ENCODE measurements at regions not wholly inside any gene's neighbourhood (a gene's known extent, or its start where the extent isn't known, plus 50 kb on each side); places are given as distances from the start of the nearest gene placed in this dataset.

DNA sequence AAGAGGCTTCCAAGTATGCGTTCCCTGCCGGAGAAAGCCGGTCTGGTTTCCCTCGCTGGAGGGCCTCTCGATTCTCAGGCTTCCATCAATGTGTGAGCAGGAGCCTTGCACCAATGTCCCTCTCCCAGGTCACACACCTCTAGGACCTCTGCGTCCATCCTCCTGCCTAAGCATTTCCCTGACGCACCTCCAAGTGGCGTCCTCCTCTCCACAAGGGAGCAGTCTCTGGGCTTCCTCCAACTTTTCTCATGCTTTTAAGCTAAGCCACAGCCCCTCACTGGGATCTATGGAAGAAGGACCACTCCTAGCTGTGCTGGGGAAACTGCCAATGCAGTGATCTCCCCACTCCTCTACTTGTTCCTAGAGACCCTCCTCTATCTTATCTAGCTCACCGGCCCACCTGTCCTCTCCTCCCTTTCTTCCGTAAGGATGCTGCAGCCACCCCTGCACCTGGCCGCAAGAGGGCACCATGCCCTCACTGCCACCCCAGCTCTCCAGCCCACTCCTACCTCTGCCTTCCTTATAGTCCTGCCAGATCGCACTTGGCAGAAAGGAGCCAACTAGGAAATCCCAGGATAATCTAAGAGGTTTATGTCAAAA, 258.7 kb downstream of the LRFN2 start:
- no peaks in the 10 kb centered on the region for H3K27me3 ChIP-seq (replicated peaks; ENCODE audit: insufficient read depth, low read depth, low read length, poor library complexity)
- BruUV-seq (replicated peaks), result no TSS peak
- ChIA-PET CTCF (no interaction called here), POLR2A (ENCODE audit: low non-redundant PET) (no interaction called here)
- H3K9me3 ChIP-seq (ENCODE audit: low read depth, low read length, poor library complexity, severe bottlenecking), result no peaks in the 10 kb centered on the region
- no peak overlapping the region for H3K4me3 ChIP-seq (ENCODE audit: low read depth, low read length, poor library complexity, severe bottlenecking)
- peaks cover 44% of the 10 kb centered on the region for H3K4me1 ChIP-seq (ENCODE audit: insufficient read depth, low read length, poor library complexity, severe bottlenecking)
- intact Hi-C loops (cut with micrococcal nuclease; ENCODE audit: unreplicated experiment), result loop anchor here (10.0 kb wide), 1 partner anchor 256 kb away; the partner anchor contains the start of gene LRFN2
- DNase-seq (ENCODE audit: low spot score), result peak; percentile 36
- TF ChIP-seq CTCF (conservative IDR thresholded peaks at IDR 0.05; ENCODE audit: low read depth, low read length), result peak; percentile 71
- no peak for TF ChIP-seq EZH2 (IDR thresholded peaks at IDR 0.05; ENCODE audit: borderline replicate concordance, low read depth, low read length, poor library complexity, severe bottlenecking)
- H3K27ac ChIP-seq (ENCODE audit: low read depth, low read length, poor library complexity, severe bottlenecking), result no peak overlapping the region
- no peaks in the 10 kb centered on the region for H3K36me3 ChIP-seq (ENCODE audit: insufficient read depth, low read length, poor library complexity, severe bottlenecking)

GRCh38 chr6:40326714-40327421, 260.3 kb downstream of the LRFN2 start:
- ChIA-PET POLR2A (ENCODE audit: low non-redundant PET) (no interaction called here), CTCF (no interaction called here)
- no peaks in the 10 kb centered on the region for H3K9me3 ChIP-seq (ENCODE audit: low read depth, low read length, poor library complexity, severe bottlenecking)
- H3K4me1 ChIP-seq (ENCODE audit: insufficient read depth, low read length, poor library complexity, severe bottlenecking), result peaks cover 40% of the 10 kb centered on the region
- no peak for DNase-seq (ENCODE audit: low spot score)
- H3K27ac ChIP-seq (ENCODE audit: low read depth, low read length, poor library complexity, severe bottlenecking), result no peak overlapping the region
- no peak for TF ChIP-seq EZH2 (IDR thresholded peaks at IDR 0.05; ENCODE audit: borderline replicate concordance, low read depth, low read length, poor library complexity, severe bottlenecking)
- TF ChIP-seq CTCF (conservative IDR thresholded peaks at IDR 0.05; ENCODE audit: low read depth, low read length), result no peak
- H3K27me3 ChIP-seq (replicated peaks; ENCODE audit: insufficient read depth, low read depth, low read length, poor library complexity), result no peaks in the 10 kb centered on the region
- no TSS peak for BruUV-seq (replicated peaks)
- intact Hi-C loops (cut with micrococcal nuclease; ENCODE audit: unreplicated experiment), result loop anchor here (10.0 kb wide), 1 partner anchor 258 kb away; the partner anchor contains the start of gene LRFN2
- H3K36me3 ChIP-seq (ENCODE audit: insufficient read depth, low read length, poor library complexity, severe bottlenecking), result no peaks in the 10 kb centered on the region
- H3K4me3 ChIP-seq (ENCODE audit: low read depth, low read length, poor library complexity, severe bottlenecking), result no peak overlapping the region

DNA sequence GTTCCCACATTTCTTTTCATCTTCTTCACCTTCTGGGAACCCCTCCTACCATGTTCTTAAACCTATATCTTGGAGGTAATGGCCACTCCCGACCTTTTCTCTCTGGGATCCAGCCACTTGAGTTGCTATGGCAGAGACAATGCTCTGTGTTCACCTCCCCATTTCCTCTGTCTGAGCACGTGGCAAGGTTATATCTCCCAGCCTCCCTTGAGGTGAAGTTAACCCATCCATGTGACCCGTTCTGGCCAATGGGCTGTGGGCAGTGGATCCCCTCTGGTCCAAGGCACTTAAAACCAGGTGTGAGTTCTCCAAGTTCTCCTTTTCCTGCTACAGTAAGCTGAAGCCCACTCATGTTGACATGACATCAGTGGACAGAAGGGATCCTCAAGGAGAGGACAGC, 261.4 kb downstream of the LRFN2 start:
- no peak for TF ChIP-seq EZH2 (IDR thresholded peaks at IDR 0.05; ENCODE audit: borderline replicate concordance, low read depth, low read length, poor library complexity, severe bottlenecking)
- no peak for TF ChIP-seq CTCF (conservative IDR thresholded peaks at IDR 0.05; ENCODE audit: low read depth, low read length)
- Histone ChIP-seq H3K4me1 (ENCODE audit: insufficient read depth, low read length, poor library complexity, severe bottlenecking) (peaks cover 29% of the 10 kb centered on the region), H3K27ac (ENCODE audit: low read depth, low read length, poor library complexity, severe bottlenecking) (no peak overlapping the region), H3K27me3 (replicated peaks; ENCODE audit: insufficient read depth, low read depth, low read length, poor library complexity) (no peaks in the 10 kb centered on the region), H3K4me3 (ENCODE audit: low read depth, low read length, poor library complexity, severe bottlenecking) (no peak overlapping the region), H3K9me3 (ENCODE audit: low read depth, low read length, poor library complexity, severe bottlenecking) (no peaks in the 10 kb centered on the region), H3K36me3 (ENCODE audit: insufficient read depth, low read length, poor library complexity, severe bottlenecking) (no peaks in the 10 kb centered on the region)
- POLR2A ChIA-PET (ENCODE audit: low non-redundant PET), result no interaction called here
- BruUV-seq (replicated peaks), result no TSS peak
- DNase-seq (ENCODE audit: low spot score), result no peak
- CTCF ChIA-PET, result no interaction called here
- intact Hi-C loops (cut with micrococcal nuclease; ENCODE audit: unreplicated experiment), result loop anchor here (10.0 kb wide), 1 partner anchor 259 kb away; the partner anchor contains the start of gene LRFN2

Data from A673 (cell line).